H1 (cell line): ENCODE measurements at regions not wholly inside any gene's neighbourhood (a gene's known extent, or its start where the extent isn't known, plus 50 kb on each side); places are given as distances from the start of the nearest gene placed in this dataset.

Experiments used
- EZH2 ChIP-seq: fragments of 200-600 bp; sonication (generic); IDR thresholded peaks from 2 replicates; pipeline ENCODE4 v1.7.1; 2012; ENCODE audit warnings: low read depth, mild to moderate bottlenecking, moderate library complexity, low read length, inconsistent platforms; ENCODE audit not compliant: severe bottlenecking
- ZNF274 ChIP-seq: IDR thresholded peaks from 2 replicates; pipeline ENCODE4 v1.7.0; 2012; ENCODE audit warnings: low read length, borderline replicate concordance; ENCODE audit errors: extremely low read depth
- TF ChIP-seq, protein P1 (sequence below), 3 experiments: IDR thresholded peaks; 1 replicate in 2 of 3; 2 replicates in 1 of 3; pipeline versions ENCODE4 v1.5.1 to v1.6.1; 2011; ENCODE audit warnings: low read length in 3 of 3, mild to moderate bottlenecking in 3 of 3, inconsistent platforms in 2 of 3, low read depth in 1 of 3, moderate library complexity in 1 of 3; ENCODE audit not compliant: insufficient read depth in 1 of 3; ENCODE audit errors: control extremely low read depth in 1 of 3

DNA sequence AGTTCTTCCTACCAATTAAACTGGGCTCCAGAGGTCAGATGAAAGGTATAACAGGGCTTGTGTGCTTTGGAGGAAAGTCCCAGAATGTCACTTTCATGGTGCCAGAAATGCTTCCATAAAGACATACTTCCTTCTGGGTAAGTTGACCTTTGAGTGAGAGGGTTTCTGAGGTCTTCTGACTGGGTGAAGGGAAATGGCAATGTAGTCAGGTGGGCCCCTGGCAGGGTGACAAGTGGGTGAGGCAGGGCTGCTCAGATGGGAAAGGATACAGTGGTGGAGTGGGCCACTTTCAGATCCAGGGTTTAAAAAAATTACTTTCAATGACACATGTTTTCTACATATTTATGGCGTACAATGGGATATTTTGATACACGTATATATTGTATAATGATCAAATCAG lies 136.5 kb upstream of the PITX1 start:
- TF ChIP-seq, protein P1, sequence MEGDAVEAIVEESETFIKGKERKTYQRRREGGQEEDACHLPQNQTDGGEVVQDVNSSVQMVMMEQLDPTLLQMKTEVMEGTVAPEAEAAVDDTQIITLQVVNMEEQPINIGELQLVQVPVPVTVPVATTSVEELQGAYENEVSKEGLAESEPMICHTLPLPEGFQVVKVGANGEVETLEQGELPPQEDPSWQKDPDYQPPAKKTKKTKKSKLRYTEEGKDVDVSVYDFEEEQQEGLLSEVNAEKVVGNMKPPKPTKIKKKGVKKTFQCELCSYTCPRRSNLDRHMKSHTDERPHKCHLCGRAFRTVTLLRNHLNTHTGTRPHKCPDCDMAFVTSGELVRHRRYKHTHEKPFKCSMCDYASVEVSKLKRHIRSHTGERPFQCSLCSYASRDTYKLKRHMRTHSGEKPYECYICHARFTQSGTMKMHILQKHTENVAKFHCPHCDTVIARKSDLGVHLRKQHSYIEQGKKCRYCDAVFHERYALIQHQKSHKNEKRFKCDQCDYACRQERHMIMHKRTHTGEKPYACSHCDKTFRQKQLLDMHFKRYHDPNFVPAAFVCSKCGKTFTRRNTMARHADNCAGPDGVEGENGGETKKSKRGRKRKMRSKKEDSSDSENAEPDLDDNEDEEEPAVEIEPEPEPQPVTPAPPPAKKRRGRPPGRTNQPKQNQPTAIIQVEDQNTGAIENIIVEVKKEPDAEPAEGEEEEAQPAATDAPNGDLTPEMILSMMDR (IDR thresholded peaks at IDR 0.05; ENCODE audit: control extremely low read depth in 1 of 3, insufficient read depth in 1 of 3, low read depth in 1 of 3, low read length in 3 of 3) = no peak
- no peak for TF ChIP-seq EZH2
- no peak for TF ChIP-seq ZNF274
